Heart left ventricle (tissue), 16 donors: ENCODE measurements at regions not wholly inside any gene's neighbourhood (a gene's known extent, or its start where the extent isn't known, plus 50 kb on each side); places are given as distances from the start of the nearest gene placed in this dataset.

ENCODE experiments used
- ATAC-seq, 4 donors: fragments of 200-7000 bp; cut with Tn5 transposase; one replicate each; pipeline ENCODE4 v1.9.1; 2020 to 2022; ENCODE audit warnings: moderate library complexity in 4 of 4, mild to moderate bottlenecking in 3 of 4, moderate number of reproducible peaks in 1 of 4
- DNase-seq, 5 donors: peaks; one replicate each; pipeline ENCODE4 v3.0.0-alpha.2; 2020
- H3K27ac ChIP-seq, 12 donors: fragments of 200-600 bp; sonication (generic) in 4 of 12; one replicate each; pipeline versions ENCODE4 v1.5.0 to v1.8.0; 2016 to 2022; ENCODE audit warnings: mild to moderate bottlenecking in 2 of 12
- H3K27me3 ChIP-seq, 9 donors: fragments of 200-600 bp; sonication (generic) in 2 of 9; one replicate each; pipeline versions ENCODE4 v1.5.1 to v1.8.0; 2016 to 2022; ENCODE audit warnings: mild to moderate bottlenecking in 3 of 9
- H3K36me3 ChIP-seq, 9 donors: fragments of 200-600 bp; sonication (generic) in 2 of 9; one replicate each; pipeline versions ENCODE4 v1.5.0 to v1.8.0; 2018 to 2022; ENCODE audit warnings: mild to moderate bottlenecking in 2 of 9
- H3K4me1 ChIP-seq, 12 donors: fragments of 200-600 bp; sonication (generic) in 4 of 12; one replicate each; pipeline versions ENCODE4 v1.5.0 to v1.8.0; 2016 to 2022; ENCODE audit warnings: mild to moderate bottlenecking in 3 of 12
- H3K4me3 ChIP-seq, 12 donors: fragments of 200-600 bp; sonication (generic) in 4 of 12; one replicate each; pipeline versions ENCODE4 v1.5.0 to v1.8.0; 2017 to 2022; ENCODE audit warnings: mild to moderate bottlenecking in 9 of 12, moderate library complexity in 4 of 12
- H3K9me3 ChIP-seq, 12 donors: fragments of 200-600 bp; sonication (generic) in 4 of 12; one replicate each; pipeline versions ENCODE4 v1.5.0 to v1.8.0; 2016 to 2022; ENCODE audit warnings: mild to moderate bottlenecking in 1 of 12
- POLR2A ChIP-seq, 2 donors: fragments of 450-650 bp; IDR thresholded peaks; one replicate each; pipeline ENCODE4 v1.6.1; 2017; ENCODE audit warnings: antibody characterized with exemption in 2 of 2, mild to moderate bottlenecking in 2 of 2, moderate library complexity in 2 of 2
- WGBS, 4 donors: extraction: QIAGEN DNeasy Blood & Tissue Kit in 2 of 4; methylation state at CpG; one replicate each; pipeline versions ENCODE4 v1.1.5 to v1.1.7; 2013 to 2018; 5-methylcytosine and 5-hydroxymethylcytosine counted together
- intact Hi-C, 10 donors: fragments of 100-400 bp; cut with DNase I; formaldehyde crosslinking; loops; one replicate each; pipeline versions ENCODE4 v1.11.1 to v1.14.2; 2022
- TF ChIP-seq, protein P1 (sequence below), 12 donors: fragments of 200-600 bp; sonication (generic) in 4 of 12; IDR thresholded peaks; one replicate each; pipeline versions ENCODE4 v1.5.0 to v1.8.0; 2018 to 2022; ENCODE audit warnings: antibody characterized with exemption in 12 of 12, mild to moderate bottlenecking in 5 of 12
- donor health status: ischemic (EF 13 %, LVEDD 7.1; RV severe dilation, severe dysfunction).
- donor health status: healthy with polysubstance abuse.
- donor health status: DM: no; HTN: yes; CAD: no.
- donor health status: DM: no; HTN: no; CAD: no.
- donor health status: ischemic (EF 25% LVEDD 6.9; RV normal size, moderate dysfunction).
- donor health status: ischemic (EF 25% LVEDD 5.7; RV mildly dilated, moderate dysfunction).
- donor health status: healthy.
- donor health status: DM: yes; HTN: yes; CAD: no.
- donor health status: ischemic (EF 35%, LVEDD 5.7; RV mildly dilated, moderate dysfunction).
- donor health status: nonischemic (EF 11% LVEDD 7.7; RV severe dilation, severe dysfunction).
- donor health status: DM: yes; HTN: yes; CAD: no.
- donor health status: PGD.
- donor health status: ischemic (EF 29% LVEDD 5.4; RV normal size, mild dysfunction).
- donor health status: nonischemic (EF 23%, LVEDD 6.1; RV moderate dilation, normal function).

DNA sequence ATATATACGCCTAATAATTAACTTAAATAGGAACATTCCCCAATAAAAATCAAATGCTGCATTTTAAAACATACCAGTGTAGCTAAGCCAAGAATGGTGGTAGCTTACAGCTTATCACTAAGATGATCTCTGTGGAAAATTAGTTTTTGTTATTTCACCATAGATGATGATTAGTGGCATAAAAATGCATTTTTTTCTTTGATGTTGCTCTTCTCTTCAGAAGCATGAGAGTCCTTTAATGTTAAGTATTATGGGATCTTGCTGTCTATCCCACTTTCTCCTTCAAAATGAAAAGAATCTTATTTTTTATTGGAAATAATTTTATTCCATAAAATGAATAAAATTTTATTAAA, 731.0 kb downstream of the SLITRK1 start:
- Histone ChIP-seq H3K27ac (no peak overlapping the region), H3K4me1 (no peaks in the 10 kb centered on the region), H3K9me3 (no peaks in the 10 kb centered on the region), H3K4me3 (no peak overlapping the region), H3K27me3 (no peaks in the 10 kb centered on the region), H3K36me3 (no peaks in the 10 kb centered on the region)
- intact Hi-C loops = no loop called here
- DNase-seq (no peak), ATAC-seq (no peak)
- TF ChIP-seq, protein P1, sequence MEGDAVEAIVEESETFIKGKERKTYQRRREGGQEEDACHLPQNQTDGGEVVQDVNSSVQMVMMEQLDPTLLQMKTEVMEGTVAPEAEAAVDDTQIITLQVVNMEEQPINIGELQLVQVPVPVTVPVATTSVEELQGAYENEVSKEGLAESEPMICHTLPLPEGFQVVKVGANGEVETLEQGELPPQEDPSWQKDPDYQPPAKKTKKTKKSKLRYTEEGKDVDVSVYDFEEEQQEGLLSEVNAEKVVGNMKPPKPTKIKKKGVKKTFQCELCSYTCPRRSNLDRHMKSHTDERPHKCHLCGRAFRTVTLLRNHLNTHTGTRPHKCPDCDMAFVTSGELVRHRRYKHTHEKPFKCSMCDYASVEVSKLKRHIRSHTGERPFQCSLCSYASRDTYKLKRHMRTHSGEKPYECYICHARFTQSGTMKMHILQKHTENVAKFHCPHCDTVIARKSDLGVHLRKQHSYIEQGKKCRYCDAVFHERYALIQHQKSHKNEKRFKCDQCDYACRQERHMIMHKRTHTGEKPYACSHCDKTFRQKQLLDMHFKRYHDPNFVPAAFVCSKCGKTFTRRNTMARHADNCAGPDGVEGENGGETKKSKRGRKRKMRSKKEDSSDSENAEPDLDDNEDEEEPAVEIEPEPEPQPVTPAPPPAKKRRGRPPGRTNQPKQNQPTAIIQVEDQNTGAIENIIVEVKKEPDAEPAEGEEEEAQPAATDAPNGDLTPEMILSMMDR (IDR thresholded peaks at IDR 0.05) = no peak
- no peak for TF ChIP-seq POLR2A (IDR thresholded peaks at IDR 0.05)
- 91 to 98% (median 96%) methylated on average over 1 of the region's 1 CpG for WGBS, 4 donors

DNA sequence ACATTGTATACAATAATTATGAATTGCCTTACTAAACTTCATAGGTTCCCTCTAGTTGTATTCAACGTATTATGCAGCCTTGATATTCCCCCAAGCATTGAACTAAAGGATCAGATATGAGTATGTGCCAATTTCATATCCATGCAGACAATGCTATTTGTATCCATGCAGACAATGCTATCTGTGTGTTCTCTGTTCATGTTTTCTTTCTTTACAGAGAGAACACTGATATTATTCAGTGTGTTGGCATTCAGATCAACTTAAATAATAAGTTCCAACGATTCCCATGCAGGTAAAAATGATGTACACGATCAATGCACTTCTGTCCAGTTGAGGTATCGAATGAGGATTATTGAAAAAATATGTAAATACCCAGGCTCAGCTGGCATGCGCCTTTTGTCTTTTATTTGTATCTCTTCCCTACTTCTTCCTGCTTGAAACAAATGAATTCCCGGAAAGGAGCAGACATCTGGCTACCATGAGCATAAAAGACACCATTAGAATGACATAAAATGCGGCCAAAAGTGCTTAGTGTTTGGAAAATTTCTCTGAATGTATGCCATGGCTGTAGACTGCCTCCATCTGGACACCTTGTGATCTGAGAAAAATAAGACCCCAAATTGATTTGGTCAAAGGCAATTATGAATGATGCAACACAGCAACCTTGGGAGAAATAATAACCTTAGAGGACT, 731.5 kb downstream of the SLITRK1 start:
- no peak overlapping the region for H3K27ac ChIP-seq

DNA sequence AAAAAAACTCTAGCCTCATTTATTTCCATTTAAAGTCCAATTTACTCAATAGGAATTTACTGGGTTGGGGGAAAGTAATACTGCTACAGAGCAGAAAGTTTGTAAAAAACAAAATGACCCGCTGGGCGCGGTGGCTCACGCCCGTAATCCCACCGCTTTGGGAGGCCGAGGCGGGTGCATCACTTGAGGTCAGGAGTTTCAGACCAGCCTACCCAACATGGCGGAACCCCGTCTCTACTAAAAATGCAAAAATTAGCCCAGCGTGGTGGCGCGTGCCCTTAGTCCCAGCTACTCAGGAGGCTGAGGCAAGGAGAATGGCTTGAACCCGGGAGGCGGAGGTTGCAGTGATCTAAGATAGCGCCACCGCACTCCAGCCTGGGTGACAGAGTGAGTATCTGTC, 745.6 kb downstream of the SLITRK1 start:
- Histone ChIP-seq H3K36me3 (no peaks in the 10 kb centered on the region), H3K27me3 (no peaks in the 10 kb centered on the region), H3K27ac (no peak overlapping the region), H3K4me3 (no peak overlapping the region), H3K9me3 (peaks cover 0 to 13% (median 0%) of the 10 kb centered on the region in 12 donors), H3K4me1 (no peaks in the 10 kb centered on the region)
- DNase-seq (no peak), ATAC-seq (no peak)
- no peak for TF ChIP-seq POLR2A (IDR thresholded peaks at IDR 0.05)
- TF ChIP-seq, protein P1 (IDR thresholded peaks at IDR 0.05) = no peak
- 85 to 91% (median 90%) methylated on average over 17 of the region's 17 CpGs for WGBS, 4 donors
- intact Hi-C loops = no loop called here

More for the DNA sequence above, 731.5 kb downstream of the SLITRK1 start:
- no peaks in the 10 kb centered on the region for H3K27me3 ChIP-seq
- DNase-seq (no peak), ATAC-seq (no peak)
- no peaks in the 10 kb centered on the region for H3K4me1 ChIP-seq
- WGBS, 4 donors = 76 to 85% (median 79%) methylated on average over 7 of the region's 7 CpGs
- no peak overlapping the region for H3K4me3 ChIP-seq
- TF ChIP-seq, protein P1 (IDR thresholded peaks at IDR 0.05) = no peak
- TF ChIP-seq POLR2A (IDR thresholded peaks at IDR 0.05) = no peak
- intact Hi-C loops = no loop called here
- H3K9me3 ChIP-seq = no peaks in the 10 kb centered on the region
- no peaks in the 10 kb centered on the region for H3K36me3 ChIP-seq

DNA sequence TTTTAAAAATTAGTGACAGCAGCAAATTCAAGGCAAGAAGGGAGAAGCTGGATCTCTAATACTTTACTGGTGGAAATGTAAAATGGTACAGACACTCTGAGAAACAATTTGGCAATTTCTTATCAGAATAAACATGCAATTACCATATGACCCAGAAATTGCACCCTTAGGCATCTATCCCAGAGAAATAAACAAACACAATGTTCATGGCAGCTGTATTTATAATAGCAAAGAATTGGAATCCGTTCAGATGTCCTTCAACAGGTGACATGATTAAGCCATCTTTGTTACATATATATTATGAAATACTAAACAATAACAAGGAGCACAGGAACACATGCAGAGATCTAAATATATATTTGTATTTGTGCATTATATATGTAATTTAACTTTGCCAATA, 756.5 kb downstream of the SLITRK1 start:
- 0 to 47% (median 0%) methylated on average over 1 of the region's 1 CpG for WGBS, 4 donors
- DNase-seq = no peak
- Histone ChIP-seq H3K4me1 (no peaks in the 10 kb centered on the region), H3K27ac (no peak overlapping the region), H3K4me3 (no peak overlapping the region), H3K27me3 (no peaks in the 10 kb centered on the region), H3K36me3 (no peaks in the 10 kb centered on the region), H3K9me3 (no peaks in the 10 kb centered on the region)
- ATAC-seq = no peak
- intact Hi-C loops = no loop called here
- TF ChIP-seq, protein P1 (IDR thresholded peaks at IDR 0.05) = no peak
- TF ChIP-seq POLR2A (IDR thresholded peaks at IDR 0.05) = no peak
